HG02852 (cell line): ENCODE measurements at regions not wholly inside any gene's neighbourhood (a gene's known extent, or its start where the extent isn't known, plus 50 kb on each side); places are given as distances from the start of the nearest gene placed in this dataset.

Experiments used
- ATAC-seq: cut with Tn5 transposase; IDR thresholded peaks from one replicate; pipeline ENCODE4 v1.9.1; 2021; ENCODE audit warnings: mild to moderate bottlenecking, moderate library complexity; ENCODE audit not compliant: unreplicated experiment

DNA sequence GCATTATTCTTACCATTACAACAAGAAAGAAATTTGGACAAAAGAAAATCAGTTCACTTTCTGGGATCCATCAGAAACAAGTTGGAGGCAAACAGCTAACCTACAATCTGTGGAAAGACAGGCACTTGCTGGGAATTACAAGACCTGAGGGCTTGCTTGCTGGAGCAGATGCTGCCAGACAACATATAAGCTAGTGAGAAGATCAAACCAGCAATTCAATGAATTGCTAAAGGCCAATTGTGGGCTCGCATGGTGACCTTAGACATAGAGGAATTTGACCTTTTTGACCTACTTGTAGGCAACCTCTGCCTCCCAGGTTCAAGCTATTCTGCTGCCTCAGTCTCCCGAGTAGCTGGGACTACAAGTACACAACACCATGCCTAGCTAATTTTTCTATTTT, 921.2 kb upstream of the CNTNAP5 start:
- no peak for ATAC-seq

DNA sequence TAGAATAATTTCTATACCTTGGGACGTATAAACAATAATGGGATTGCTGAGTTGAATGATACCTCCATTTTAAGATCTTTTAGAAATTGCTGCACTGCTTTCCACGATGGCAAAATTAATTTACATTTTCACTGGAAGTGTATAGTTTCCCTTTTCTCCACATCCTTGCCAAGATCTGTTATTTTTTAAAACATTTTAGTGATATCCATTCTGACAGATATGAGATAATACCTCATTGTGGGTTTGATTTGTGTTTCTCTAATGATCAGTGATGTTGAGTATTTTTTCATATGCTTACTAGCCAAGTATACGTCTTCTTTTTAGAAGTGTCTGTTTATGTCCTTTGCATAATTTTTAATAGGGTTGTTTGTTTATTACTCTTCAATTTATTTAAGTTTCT, 908.5 kb upstream of the CNTNAP5 start:
- ATAC-seq, result no peak

DNA sequence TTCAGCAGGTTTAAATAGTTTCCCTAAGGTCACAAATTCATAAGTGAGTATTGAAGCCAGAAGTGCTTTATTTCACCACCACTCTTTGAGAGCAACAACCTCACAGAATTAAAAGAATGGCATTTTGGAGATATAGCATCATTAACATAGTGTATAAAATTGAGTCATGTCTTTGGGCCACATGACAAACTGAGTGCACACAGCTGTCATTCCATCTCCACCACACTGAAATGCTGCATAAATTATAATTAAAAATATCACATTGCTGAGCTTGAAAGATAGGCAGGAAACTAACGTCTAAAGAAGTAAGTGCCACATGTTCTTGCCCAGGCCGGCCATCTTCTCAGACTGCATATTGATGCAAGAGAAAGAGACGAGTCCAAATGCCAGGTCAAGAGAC, 897.9 kb upstream of the CNTNAP5 start:
- ATAC-seq, result no peak

DNA sequence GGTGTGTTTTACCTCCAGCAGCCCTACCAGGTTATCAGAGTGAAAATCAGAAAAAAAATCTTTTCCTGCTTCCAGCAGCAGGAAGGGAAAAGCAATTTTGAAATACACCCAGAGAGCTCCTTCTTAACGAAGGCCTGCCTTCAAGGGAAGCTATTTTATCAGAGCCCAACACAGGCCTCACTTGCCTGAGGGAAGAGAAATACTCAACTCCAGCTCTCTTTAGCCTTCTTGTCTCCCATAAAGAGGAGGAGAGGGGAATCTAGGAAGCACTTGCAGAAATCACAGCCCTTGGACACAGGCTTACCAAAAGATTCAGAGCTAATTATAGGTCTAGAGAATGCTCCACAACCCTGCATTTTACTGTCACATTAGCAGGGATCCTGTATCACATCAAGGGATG, 896.1 kb upstream of the CNTNAP5 start:
- ATAC-seq, result no peak

GRCh38 chr2:123136419-123136818, 888.7 kb upstream of the CNTNAP5 start:
- no peak for ATAC-seq

- no peak for ATAC-seq
Observed at GRCh38 chr2:123144082-123144481, 881.0 kb upstream of the CNTNAP5 start.

DNA sequence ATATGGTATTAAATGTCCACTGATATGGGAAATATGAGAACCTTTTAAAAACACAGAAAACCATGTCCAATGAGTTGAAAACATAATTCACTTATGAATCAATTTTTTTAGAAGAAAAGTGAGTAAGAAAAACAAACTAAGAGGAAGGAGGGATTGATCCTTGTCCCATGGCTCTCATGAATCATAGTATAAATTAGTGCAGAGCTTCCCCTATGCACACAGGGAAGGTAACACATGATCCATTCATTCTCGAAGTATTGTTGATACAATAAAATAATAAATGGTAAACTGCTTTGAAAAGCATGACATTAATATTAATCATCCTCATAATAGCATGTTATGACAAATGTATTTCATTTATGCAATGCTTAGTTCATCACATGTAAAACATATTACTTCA, 872.0 kb upstream of the CNTNAP5 start:
- no peak for ATAC-seq

DNA sequence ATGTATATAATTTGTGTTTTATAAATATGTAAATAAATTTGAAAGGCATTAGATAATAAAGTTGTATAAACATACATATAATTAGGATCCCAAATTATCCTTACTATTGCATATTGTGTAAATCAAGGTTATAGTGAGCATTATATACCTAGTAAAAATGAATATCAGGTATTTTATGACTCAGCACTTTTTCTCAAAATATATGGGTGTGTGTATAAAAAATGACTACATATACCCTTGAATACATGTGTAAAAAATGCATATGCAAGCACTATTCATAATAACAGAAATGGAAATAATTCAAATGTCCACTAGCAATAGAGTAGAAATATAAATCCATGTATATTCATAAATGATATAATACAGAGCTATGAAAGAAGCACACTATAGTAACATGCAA, 870.9 kb upstream of the CNTNAP5 start:
- ATAC-seq, result no peak

- no peak for ATAC-seq
Observed at GRCh38 chr2:123157016-123157415, 868.1 kb upstream of the CNTNAP5 start.

DNA sequence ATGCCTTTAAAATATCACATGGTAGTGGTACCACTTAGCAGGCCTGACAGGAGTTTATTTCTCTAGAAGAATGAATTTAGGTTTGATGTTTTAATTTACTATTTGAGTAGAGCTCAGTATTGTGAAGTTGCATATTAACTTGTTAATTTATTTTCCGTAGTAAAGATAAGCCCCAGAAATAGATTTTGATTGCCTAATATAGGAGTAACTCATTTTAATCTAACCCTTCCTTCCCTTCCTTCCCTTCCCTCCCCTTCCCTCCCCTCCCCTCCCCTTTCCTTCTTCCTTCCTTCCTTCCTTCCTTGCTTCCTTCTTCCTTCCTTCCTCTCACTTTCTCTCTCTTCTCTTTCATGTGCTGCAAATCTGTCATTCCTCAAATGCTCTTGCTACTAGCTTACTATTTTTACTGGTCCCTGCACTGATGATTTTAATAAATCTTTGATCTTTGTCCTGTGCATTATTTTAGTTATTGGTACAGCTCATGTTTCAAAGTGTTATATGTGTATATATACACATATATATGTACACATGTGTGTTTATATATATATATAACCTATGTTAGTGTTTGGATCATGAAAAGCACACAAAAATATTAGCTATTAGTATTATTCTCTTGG, 862.6 kb upstream of the CNTNAP5 start:
- no peak for ATAC-seq

- ATAC-seq, result no peak
Observed at GRCh38 chr2:123163398-123163797, 861.7 kb upstream of the CNTNAP5 start.

GRCh38 chr2:123164216-123164615, 860.9 kb upstream of the CNTNAP5 start:
- no peak for ATAC-seq

GRCh38 chr2:123165616-123166015, 859.5 kb upstream of the CNTNAP5 start:
- ATAC-seq, result no peak

DNA sequence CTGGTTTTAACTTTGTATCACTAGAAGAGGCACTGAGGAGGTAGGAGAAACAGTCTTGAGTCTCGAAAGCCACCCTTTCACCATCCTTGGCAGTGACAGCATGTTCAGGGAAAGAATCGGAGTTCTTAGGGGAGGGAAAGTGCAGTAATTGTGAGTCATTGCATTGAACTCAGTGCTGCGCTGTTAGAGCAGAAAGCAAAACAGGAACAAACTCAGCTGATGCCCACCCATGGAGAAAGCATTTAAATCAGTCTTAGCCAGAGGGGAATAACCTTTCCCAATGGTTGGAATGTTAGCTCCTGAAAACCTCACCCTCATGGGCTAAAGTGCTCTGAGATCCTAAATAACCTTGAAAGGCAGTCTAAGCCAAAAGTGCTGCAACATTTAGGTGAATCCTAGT, 845.6 kb upstream of the CNTNAP5 start:
- ATAC-seq, result no peak

DNA sequence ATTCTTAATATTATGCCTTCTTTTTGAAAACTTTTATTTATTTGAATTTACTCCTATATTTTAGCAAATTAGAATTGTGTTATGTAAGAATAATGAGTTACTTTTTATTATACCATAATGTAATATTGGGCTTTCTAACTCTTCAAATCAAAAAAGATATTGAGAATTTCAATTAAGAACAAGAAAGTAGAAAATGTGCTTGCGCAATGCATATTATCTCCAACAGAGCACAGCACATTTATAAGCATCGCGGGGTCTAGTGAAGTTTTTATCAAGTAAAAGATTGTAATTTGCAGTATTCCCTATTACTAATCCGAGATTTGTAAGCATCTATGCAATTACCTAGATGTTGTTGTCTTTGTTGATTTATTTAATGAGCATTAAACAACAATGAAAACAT, 829.1 kb upstream of the CNTNAP5 start:
- ATAC-seq, result no peak

GRCh38 chr2:123200035-123200434, 825.1 kb upstream of the CNTNAP5 start:
- no peak for ATAC-seq

GRCh38 chr2:123207245-123207644, 817.8 kb upstream of the CNTNAP5 start:
- no peak for ATAC-seq

- ATAC-seq, result no peak
Observed at GRCh38 chr2:123209202-123209601, 815.9 kb upstream of the CNTNAP5 start.

DNA sequence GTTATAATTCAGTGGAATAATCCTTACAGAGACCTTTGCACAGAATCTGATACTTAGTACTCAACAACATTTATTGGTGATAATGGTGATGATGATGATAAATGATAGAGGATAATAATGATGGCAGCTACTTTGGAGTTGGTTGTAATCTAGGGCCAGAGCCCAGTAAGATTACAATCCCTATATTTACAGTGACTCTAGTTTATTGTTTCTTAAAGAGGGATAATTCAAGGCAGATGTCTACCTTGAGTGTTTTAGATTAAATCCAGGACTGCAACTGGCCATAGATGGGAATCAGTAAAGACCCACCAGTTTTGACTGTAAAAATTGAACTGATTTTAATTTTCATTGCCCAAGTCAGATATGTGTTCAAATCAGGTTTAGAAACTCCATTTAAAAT, 813.9 kb upstream of the CNTNAP5 start:
- no peak for ATAC-seq

GRCh38 chr2:123245156-123245555, 779.9 kb upstream of the CNTNAP5 start:
- ATAC-seq, result no peak

DNA sequence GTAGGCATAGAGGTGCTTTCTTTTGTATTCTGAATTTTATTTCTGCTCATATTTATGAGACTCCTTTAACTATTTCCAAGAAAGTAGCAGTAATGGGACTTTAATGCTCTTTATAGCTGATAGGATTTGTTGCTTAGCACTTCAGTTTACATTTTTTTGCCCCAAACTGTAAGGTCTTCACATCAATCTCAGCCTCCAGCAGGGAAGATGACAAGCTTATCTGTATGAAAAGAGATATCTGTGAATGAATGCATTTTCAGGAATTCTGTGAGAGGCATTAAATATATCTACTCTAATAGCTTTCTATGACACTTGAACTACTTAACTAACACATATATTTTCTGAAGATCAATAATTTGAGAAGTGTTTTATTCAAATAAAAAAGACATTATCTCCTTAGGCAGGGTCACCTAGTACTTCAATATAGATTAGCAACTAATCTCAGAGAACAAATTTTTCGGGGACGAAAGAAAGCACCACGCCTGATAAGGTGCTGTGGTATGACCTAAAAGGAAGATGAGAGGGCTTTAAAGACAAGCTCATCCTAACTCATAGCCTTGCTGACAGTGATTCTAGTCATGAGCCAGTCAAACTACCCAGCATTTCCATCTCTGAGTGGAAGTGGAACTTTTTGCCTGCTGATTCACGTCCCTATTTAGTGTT, 766.1 kb upstream of the CNTNAP5 start:
- no peak for ATAC-seq

DNA sequence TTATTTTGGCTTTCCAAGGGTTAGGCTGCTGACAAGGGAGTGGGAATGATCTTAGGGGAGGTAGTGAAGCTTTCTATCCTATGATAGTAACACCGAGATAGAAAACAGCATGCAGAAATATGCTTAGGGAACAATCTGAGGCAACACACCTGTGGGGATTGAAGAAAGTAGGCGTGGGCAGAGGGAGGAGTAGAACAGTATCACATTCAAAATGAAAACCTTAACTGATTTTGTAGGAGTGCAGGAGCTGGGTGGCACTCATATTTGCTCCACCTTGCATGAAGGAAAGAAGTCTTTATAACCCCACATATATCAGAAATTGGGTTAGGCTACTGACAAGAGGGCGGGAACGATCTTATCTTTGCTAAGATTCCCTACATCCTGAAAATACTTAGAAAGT, 762.2 kb upstream of the CNTNAP5 start:
- ATAC-seq, result no peak

GRCh38 chr2:123283431-123283830, 741.7 kb upstream of the CNTNAP5 start:
- no peak for ATAC-seq
